ENCODE measurements at regions not wholly inside any gene's neighbourhood (a gene's known extent, or its start where the extent isn't known, plus 50 kb on each side); places are given as distances from the start of the nearest gene placed in this dataset.

- Histone ChIP-seq H2AFZ (replicated peaks) (no peak overlapping the region), H3K4me2 (no peak overlapping the region), H4K20me1 (ENCODE audit: low read depth) (no peaks in the 10 kb centered on the region), H3K4me1 (peaks cover 18% of the 10 kb centered on the region), H3K9me3 (ENCODE audit: low read depth) (no peaks in the 10 kb centered on the region), H3K4me3 (no peak overlapping the region), H3K79me2 (ENCODE audit: low read depth) (no peaks in the 10 kb centered on the region), H3K27me3 (no peaks in the 10 kb centered on the region), H3K9ac (no peak overlapping the region), H3K36me3 (no peaks in the 10 kb centered on the region), H3F3A (ENCODE audit: low read depth) (peaks cover 10% of the 10 kb centered on the region), H3K27ac (no peak overlapping the region)
- Mint-ChIP-seq H3K4me3 (no peak overlapping the region), H3K4me1 (peaks cover 64% of the 10 kb centered on the region), H3K27ac (peak overlapping the region; percentile 81), H3K27me3 (ENCODE audit: insufficient read depth, low read depth) (peaks cover 27% of the 10 kb centered on the region), H3K9me3 (no peaks in the 10 kb centered on the region), H3K36me3 (no peaks in the 10 kb centered on the region)
- peak; percentile 40 for DNase-seq (ENCODE audit: low spot score)
- TF ChIP-seq EZH2 (IDR thresholded peaks at IDR 0.05): no peak
- TF ChIP-seq CTCF (IDR thresholded peaks at IDR 0.05): peak; percentile 44
These were observed 313.9 kb upstream of the B3GAT1 start for GRCh38 chr11:134725716-134726639.

GRCh38 chr11:134725211-134725610 is 313.2 kb upstream of the B3GAT1 start:
- Histone ChIP-seq H3K4me2 (no peak overlapping the region), H3K4me3 (no peak overlapping the region), H3F3A (ENCODE audit: low read depth) (peaks cover 3% of the 10 kb centered on the region), H3K27me3 (no peaks in the 10 kb centered on the region), H3K4me1 (peaks cover 11% of the 10 kb centered on the region), H2AFZ (replicated peaks) (no peak overlapping the region), H3K9me3 (ENCODE audit: low read depth) (no peaks in the 10 kb centered on the region), H3K27ac (no peak overlapping the region), H4K20me1 (ENCODE audit: low read depth) (no peaks in the 10 kb centered on the region), H3K79me2 (ENCODE audit: low read depth) (no peaks in the 10 kb centered on the region), H3K36me3 (no peaks in the 10 kb centered on the region), H3K9ac (no peak overlapping the region)
- Mint-ChIP-seq H3K4me1 (peaks cover 56% of the 10 kb centered on the region), H3K27me3 (ENCODE audit: insufficient read depth, low read depth) (peaks cover 27% of the 10 kb centered on the region), H3K9me3 (no peaks in the 10 kb centered on the region), H3K27ac (no peak overlapping the region), H3K4me3 (no peak overlapping the region), H3K36me3 (no peaks in the 10 kb centered on the region)
- TF ChIP-seq CTCF (IDR thresholded peaks at IDR 0.05): no peak
- no peak for TF ChIP-seq EZH2 (IDR thresholded peaks at IDR 0.05)
- no peak for TF ChIP-seq EZH2phosphoT487 (IDR thresholded peaks at IDR 0.05)
- no peak for DNase-seq (ENCODE audit: low spot score)

GRCh38 chr11:134724779-134725140 is 312.7 kb upstream of the B3GAT1 start:
- no peak overlapping the region for H3K27ac Mint-ChIP-seq

More at GRCh38 chr11:134724779-134725140, 312.7 kb upstream of the B3GAT1 start:
- Mint-ChIP-seq H3K4me1 (peaks cover 52% of the 10 kb centered on the region), H3K4me3 (no peak overlapping the region), H3K9me3 (no peaks in the 10 kb centered on the region), H3K36me3 (no peaks in the 10 kb centered on the region), H3K27me3 (ENCODE audit: insufficient read depth, low read depth) (peaks cover 28% of the 10 kb centered on the region)
- Histone ChIP-seq H3K4me3 (no peak overlapping the region), H3K27me3 (no peaks in the 10 kb centered on the region), H3K4me1 (peaks cover 10% of the 10 kb centered on the region), H2AFZ (replicated peaks) (no peak overlapping the region), H3K9ac (no peak overlapping the region), H3K9me3 (ENCODE audit: low read depth) (no peaks in the 10 kb centered on the region), H3F3A (ENCODE audit: low read depth) (no peaks in the 10 kb centered on the region), H3K27ac (no peak overlapping the region), H3K36me3 (no peaks in the 10 kb centered on the region), H4K20me1 (ENCODE audit: low read depth) (no peaks in the 10 kb centered on the region), H3K4me2 (no peak overlapping the region), H3K79me2 (ENCODE audit: low read depth) (no peaks in the 10 kb centered on the region)
- no peak for TF ChIP-seq EZH2phosphoT487 (IDR thresholded peaks at IDR 0.05)
- no peak for TF ChIP-seq EZH2 (IDR thresholded peaks at IDR 0.05)
- DNase-seq (ENCODE audit: low spot score): no peak
